GM19328 (cell line): ENCODE measurements at regions not wholly inside any gene's neighbourhood (a gene's known extent, or its start where the extent isn't known, plus 50 kb on each side); places are given as distances from the start of the nearest gene placed in this dataset.
"Not testable (repeated sequence)": the region's sequence is repeated elsewhere in the genome, so short reads cannot be mapped to it uniquely, and the experiment has no call there.

Experiments
- ATAC-seq: cut with Tn5 transposase; IDR thresholded peaks from one replicate; pipeline ENCODE4 v1.9.1; 2021; ENCODE audit warnings: mild to moderate bottlenecking, moderate library complexity; ENCODE audit not compliant: unreplicated experiment

DNA sequence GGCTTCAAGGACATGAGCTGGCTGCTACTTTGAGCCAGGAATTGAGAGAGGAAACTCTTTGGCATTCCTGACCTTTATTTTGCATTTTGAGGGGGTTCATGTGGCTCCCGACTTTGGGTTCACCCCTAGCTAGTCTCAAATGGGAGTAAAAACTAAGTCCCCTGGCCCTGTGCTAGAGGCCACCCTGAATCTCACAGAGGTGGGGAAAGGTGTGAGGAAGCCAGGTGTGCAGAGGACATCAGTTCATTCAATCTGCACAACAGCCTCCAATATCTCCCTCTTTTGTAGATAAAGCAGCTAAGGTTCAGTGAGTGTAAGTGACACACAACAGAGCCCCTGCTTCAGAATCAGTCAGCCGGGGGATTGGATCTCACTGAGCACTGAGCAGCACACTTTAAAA, 325.7 kb downstream of the DCDC2C start:
- no peak for ATAC-seq

DNA sequence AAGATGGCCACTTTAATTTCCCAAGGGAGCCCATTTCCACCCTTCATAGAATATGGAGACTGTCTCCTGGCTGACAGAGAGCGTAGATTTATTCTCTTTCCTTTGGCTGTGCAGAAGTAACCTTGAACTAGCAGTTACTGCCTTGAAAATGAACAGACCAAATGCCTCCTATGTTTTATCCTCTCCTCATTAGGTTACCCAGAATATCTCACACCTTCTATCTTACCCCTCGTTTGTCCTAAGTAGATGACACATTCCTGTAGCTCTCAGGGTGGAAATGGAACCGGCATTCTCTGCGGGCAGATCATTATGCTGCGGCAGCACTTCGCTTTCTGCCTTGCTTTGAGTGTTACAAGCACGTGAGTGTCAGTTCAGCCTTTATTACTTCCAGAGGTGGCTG, 336.5 kb downstream of the DCDC2C start:
- no peak for ATAC-seq

GRCh38 chr2:4047961-4048891, 344.9 kb downstream of the DCDC2C start:
- no peak for ATAC-seq

DNA sequence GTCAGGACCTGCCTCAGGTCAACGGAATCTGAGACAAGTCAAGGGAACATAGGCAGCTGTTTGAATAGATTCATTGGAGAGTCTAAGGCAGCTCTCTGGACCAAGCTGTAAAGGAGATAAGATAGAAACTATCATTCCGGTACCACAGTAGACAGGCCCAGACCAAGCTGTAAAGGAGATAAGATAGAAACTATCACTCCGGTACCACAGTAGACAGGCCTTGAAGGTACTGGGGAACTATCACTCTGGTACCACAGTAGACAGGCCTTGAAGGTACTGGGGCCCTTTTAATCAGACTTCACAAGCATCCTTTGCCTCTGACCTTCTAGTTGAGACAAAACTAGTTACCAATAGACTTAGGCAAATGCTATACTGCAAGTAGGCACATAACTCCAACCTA, 346.1 kb downstream of the DCDC2C start:
- ATAC-seq, result no peak

DNA sequence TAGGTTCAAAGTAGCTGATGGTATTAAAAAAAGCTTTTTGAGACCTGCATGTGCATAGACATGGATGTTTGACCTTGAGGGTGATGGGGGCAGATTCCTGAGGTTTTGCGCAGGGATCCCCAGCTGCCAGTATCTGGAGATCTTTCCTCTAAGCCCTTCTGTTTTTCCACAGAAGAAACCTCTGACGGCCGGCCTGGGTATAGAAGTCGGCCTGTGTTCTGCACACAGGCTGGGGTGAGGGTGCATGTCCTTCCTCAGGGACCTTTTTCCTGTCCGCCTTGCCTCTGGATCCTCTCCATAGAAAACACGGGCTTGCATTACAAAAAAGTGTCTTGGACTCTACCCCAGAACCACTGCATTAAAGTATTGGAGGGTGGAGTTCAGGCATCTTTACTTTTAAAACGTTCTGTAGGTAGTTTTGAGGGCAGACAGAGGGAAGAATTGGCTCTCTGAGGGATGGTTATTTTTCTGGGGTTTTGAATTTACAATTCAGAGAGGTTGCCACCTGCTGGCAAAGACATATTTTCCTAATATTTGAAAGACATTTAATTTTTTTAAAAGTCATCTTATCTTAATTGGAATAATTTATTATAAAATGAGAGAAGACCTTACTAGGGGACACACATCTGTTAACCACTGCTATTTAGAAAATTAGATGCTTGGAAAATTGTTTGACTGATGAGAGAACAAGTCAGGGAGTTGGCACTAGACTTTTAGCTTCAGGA, 350.6 kb downstream of the DCDC2C start:
- no peak for ATAC-seq

GRCh38 chr2:4066217-4066616, 362.8 kb downstream of the DCDC2C start:
- ATAC-seq, result no peak

GRCh38 chr2:4073026-4073569, 369.7 kb downstream of the DCDC2C start:
- ATAC-seq, result no peak

DNA sequence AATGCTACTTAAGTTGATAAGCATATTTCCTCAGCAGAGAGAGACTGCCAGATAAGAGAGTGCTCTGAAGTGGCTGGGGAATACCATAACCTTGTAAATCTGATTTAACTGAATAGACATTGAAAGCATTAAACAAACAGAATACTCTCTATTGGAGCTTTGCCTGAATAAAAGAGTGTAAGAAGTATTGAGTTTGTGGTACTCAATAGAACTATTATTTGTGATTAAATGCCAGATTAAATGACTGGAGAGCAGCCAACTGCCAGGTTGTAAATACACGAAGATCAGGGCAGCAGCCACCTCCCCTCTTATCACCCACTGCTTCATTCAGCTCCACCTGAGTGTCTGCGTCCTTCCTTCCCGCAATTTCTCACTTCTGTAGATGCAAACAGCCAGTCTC, 373.6 kb downstream of the DCDC2C start:
- no peak for ATAC-seq

DNA sequence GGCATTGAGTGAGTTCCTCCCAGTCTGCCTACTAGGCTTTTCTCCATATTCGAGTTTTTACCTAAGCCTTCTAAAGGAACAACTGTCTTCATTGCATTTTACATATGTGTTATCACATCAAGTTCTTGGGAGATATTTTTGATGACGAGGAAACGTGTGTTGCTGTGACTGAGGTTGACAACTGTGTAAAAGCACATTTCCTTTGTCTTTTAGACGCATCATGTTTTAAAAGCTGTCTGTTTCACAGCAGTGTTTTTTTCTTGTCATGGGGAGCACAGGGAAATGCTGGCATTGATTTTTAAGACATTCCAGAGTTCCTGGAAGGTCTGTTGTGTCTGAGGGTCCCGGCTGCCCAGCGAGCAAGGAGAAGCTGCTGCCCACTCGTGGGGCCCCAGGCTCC, 381.8 kb downstream of the DCDC2C start:
- ATAC-seq, result no peak

GRCh38 chr2:4090668-4091630, 387.6 kb downstream of the DCDC2C start:
- no peak for ATAC-seq

- ATAC-seq, result no peak
Measured at GRCh38 chr2:4091869-4092268, 388.5 kb downstream of the DCDC2C start.

DNA sequence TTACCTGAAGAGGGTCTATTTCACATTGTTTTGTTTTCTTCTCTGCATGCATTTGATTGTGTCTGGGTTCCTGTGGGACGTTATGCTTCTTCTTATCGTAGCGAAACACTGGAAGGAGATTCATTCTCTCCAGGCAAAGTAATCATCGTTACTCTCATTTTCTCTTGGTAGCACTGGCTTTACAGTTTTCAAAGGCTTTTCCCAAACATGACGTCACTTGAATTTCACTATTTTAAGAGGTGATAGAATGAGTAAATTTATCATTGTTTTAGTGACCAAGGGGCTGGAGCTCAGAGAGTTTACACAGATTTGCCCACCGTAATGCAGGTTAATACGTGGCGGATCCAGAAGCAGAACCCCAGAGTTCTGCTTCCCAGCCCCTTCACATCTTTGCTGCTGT, 391.4 kb downstream of the DCDC2C start:
- no peak for ATAC-seq

DNA sequence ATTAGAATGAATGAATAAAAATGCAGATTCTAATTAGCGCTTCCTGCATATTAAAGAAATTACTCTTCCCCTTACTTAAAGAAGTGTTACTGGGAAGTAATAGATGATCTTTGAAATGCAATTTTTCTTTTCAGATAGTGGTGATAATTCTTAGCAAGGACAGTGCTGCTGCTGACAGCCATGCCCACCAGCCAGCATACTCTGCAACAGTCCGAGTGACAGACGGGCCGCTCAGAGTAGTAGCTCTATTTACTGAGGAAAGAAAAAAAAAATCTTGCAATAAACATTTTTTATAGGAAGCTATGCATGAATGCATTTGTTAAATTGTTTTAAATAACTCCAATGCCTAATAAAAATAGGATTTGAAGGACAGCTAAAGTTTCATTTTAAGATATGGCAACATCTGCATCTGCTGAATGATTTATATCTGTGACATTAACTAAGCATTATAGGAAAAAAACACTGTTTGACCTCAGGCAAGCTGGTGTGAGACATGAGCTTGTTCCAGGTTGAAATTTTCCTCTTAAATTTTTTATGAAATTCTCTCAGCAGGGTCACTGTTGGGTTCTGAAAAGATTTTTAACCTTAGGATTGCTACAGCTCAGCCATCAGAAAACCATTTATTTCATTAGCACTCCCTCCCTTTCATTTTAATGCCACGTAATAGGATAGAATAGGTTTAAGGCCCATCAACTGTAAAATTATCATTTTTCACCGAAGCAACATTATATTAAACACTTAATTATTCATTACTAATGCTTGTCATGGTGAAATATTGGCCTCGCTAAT, 393.8 kb downstream of the DCDC2C start:
- ATAC-seq, result no peak

GRCh38 chr2:4098137-4098536, 394.8 kb downstream of the DCDC2C start:
- no peak for ATAC-seq

- no peak for ATAC-seq
Measured at GRCh38 chr2:4101936-4102335, 398.6 kb downstream of the DCDC2C start.

DNA sequence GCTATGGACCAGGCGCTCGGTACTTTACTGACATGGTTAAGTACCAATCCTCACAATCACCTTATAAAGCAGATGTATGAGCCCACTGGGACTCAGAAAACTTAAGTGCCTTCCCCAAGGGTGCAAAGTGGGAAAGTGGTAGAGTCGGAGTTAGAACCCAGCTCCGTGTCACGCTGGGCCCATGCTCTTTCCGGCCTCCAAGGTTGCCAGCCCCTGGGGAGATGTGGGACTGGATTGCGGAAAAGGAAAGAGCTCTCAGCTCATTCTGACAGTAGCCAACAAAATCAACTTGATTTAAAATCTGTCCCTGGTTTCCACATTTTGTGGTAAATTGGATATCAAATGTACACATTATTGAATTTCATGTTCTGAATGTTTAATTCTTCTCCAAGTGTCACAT, 403.8 kb downstream of the DCDC2C start:
- ATAC-seq, result no peak

DNA sequence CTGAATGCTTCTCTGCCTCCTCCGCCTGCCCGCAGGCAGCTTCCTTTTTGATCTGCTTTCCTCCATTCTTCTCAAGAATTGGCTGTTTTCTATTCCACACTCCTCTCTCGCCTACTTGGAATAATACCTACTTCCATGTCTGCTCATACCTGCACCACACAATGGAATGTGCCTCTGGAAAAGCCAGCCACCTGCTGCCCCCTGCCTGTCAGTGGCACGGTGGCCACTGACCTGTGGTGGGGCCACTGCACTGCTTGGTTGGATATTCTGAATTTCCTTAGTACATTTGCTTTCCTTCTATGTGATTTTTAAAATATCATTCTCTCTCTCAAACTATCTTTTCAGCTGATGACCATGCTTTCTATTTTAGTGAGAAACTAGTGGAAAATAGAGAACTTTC, 406.9 kb downstream of the DCDC2C start:
- no peak for ATAC-seq

DNA sequence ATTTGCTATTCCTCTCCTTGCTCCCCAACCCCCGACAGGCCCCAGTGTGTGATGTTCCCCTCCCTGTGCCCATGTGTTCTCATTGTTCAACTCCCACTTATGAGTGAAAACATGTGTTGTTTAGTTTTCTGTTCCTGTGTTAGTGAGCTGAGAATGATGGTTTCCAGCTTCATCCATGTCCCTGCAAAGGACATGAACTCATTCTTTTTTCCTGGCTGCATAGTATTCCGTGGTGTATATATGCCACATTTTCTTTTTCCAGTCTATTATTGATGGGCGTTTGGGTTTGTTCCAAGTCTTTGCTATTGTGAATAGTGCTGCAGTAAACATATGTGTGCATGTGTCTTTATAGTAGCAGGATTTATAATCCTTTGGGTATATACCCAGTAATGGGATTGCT, 412.1 kb downstream of the DCDC2C start:
- ATAC-seq, result not testable (repeated sequence)

GRCh38 chr2:4122726-4123125, 419.4 kb downstream of the DCDC2C start:
- ATAC-seq, result no peak

- ATAC-seq, result no peak
Measured at GRCh38 chr2:4130651-4131050, 427.3 kb downstream of the DCDC2C start.
